ENCODE measurements at regions not wholly inside any gene's neighbourhood (a gene's known extent, or its start where the extent isn't known, plus 50 kb on each side); places are given as distances from the start of the nearest gene placed in this dataset.

DNA sequence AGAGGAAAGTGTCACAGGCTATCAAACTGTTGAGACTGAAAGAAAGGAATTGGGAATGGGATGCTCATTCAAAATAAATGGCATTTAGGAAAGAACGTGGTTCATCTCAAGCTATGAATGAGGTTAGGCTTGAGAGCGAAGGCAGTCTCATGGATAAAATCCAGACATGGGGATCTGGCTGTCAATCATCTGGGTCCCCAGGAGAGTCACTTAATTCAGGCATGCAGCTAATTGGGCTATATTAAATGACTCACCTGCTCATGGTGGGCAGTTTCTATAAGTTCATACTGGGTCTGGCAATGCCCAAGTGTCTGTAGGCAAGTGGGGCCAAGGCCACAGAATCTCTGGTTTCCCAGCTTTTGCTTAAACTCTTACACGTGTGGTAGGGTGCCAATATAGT, 286.5 kb upstream of the SEMA6A start:
- TF ChIP-seq, protein P1, sequence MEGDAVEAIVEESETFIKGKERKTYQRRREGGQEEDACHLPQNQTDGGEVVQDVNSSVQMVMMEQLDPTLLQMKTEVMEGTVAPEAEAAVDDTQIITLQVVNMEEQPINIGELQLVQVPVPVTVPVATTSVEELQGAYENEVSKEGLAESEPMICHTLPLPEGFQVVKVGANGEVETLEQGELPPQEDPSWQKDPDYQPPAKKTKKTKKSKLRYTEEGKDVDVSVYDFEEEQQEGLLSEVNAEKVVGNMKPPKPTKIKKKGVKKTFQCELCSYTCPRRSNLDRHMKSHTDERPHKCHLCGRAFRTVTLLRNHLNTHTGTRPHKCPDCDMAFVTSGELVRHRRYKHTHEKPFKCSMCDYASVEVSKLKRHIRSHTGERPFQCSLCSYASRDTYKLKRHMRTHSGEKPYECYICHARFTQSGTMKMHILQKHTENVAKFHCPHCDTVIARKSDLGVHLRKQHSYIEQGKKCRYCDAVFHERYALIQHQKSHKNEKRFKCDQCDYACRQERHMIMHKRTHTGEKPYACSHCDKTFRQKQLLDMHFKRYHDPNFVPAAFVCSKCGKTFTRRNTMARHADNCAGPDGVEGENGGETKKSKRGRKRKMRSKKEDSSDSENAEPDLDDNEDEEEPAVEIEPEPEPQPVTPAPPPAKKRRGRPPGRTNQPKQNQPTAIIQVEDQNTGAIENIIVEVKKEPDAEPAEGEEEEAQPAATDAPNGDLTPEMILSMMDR (conservative IDR thresholded peaks at IDR 0.05 in 1 of 2, IDR thresholded peaks at IDR 0.05 in 1 of 2; ENCODE audit: extremely low read depth in 1 of 2, insufficient read depth in 1 of 2, low read depth in 1 of 2, low read length in 2 of 2) = no peak
- TF ChIP-seq EZH2 (IDR thresholded peaks at IDR 0.05; ENCODE audit: borderline replicate concordance, low read length) = no peak

Measured in mammary epithelial cell (primary cell).